Stimulated activated naive CD8-positive, alpha-beta T cell treated with anti-CD3 and anti-CD28 coated beads, Interleukin-15, amount 100 ng/mL, for 72 hours (primary cell): ENCODE measurements at regions not wholly inside any gene's neighbourhood (a gene's known extent, or its start where the extent isn't known, plus 50 kb on each side); places are given as distances from the start of the nearest gene placed in this dataset.

Experiments used
- ATAC-seq: fragments of 150-1000 bp; cut with Tn5 transposase; 2 replicates; pipeline ENCODE4 v1.10.0; 2021; ENCODE audit warnings: mild to moderate bottlenecking, moderate library complexity
- DNase-seq, 2 donors: peaks; one replicate each; pipeline ENCODE4 v3.0.0; 2021 to 2022
- H3K27ac Mint-ChIP-seq, 2 donors: one replicate each; pipeline ENCODE4 v1.8.0; 2022; ENCODE audit warnings: mild to moderate bottlenecking in 2 of 2, mixed read lengths in 2 of 2, moderate library complexity in 2 of 2
- H3K27me3 Mint-ChIP-seq: one replicate; pipeline ENCODE4 v1.8.0; 2022; ENCODE audit warnings: mixed read lengths
- H3K4me1 Mint-ChIP-seq: one replicate; pipeline ENCODE4 v1.8.0; 2022; ENCODE audit warnings: mild to moderate bottlenecking, mixed read lengths
- H3K4me3 Mint-ChIP-seq, 2 donors: one replicate each; pipeline ENCODE4 v1.8.0; 2022; ENCODE audit warnings: mild to moderate bottlenecking in 2 of 2, mixed read lengths in 2 of 2, moderate library complexity in 1 of 2
- H3K9me3 Mint-ChIP-seq, 2 donors: one replicate each; pipeline ENCODE4 v1.8.0; 2022; ENCODE audit warnings: mixed read lengths in 2 of 2

DNA sequence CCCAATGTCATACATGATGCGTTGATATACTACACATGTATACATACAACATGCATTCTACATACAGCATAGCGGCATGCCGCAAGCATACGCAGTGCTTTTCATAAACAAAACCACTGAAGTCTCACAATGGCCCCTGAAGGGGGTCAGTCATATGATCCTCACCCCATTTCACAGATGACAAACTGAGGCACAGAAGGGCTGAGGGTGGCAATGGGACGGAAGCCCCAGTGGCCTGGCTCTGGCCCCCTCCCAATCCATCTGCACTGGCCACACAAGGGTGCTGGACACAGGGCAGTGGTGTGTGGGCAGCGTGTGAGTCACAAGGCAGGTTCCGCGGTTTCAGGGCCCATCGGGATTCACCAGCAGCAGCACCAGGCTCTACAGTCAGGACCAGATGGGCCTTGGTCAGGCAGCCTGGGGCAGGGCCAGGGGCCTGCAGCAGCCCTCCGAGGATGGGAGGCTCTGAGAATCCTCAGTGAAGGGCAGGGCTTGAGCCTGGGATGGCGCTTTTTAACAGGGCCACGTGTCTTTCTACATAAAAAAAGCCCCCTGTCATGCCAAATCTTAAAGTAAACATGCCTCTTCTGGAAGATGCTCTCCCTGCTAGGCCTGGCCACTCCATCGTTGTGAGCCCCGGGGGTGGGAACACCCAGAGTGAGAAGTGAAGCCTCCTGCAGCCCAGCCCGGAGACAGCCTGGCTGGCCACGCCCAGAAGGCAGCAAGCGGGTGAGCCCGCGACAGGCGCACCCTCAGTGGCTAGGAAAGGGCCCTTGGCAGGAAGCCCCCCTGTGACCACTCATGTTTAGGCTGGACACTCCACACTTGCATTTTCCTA, 206.5 kb downstream of the CTTN start:
- H3K4me1 Mint-ChIP-seq: no peaks in the 10 kb centered on the region
- ATAC-seq (no peak), DNase-seq (no peak)
- H3K9me3 Mint-ChIP-seq: no peaks in the 10 kb centered on the region
- H3K27me3 Mint-ChIP-seq: peaks cover 22% of the 10 kb centered on the region
- no peak overlapping the region for H3K4me3 Mint-ChIP-seq
- H3K27ac Mint-ChIP-seq: no peak overlapping the region

DNA sequence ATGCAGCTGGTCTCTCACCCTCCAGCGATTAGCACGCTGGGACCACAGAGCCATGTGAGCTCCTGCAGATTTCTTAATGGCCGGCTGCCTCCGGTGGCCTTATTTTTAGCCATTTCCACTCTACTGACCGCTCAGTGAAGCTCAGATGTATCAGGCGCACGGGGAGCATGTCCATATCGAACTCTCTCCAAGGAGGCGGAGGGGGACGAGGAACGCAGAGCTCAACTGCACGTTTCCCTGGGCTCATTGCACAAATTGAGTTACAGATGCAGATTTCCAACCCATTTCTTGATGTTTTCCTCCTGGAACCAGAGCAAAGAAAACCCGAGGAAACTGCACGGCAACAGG, 207.1 kb downstream of the CTTN start:
- ATAC-seq (no peak), DNase-seq (no peak)
- Mint-ChIP-seq H3K27me3 (peaks cover 25% of the 10 kb centered on the region), H3K4me3 (no peak overlapping the region), H3K27ac (no peak overlapping the region), H3K9me3 (no peaks in the 10 kb centered on the region), H3K4me1 (no peaks in the 10 kb centered on the region)

DNA sequence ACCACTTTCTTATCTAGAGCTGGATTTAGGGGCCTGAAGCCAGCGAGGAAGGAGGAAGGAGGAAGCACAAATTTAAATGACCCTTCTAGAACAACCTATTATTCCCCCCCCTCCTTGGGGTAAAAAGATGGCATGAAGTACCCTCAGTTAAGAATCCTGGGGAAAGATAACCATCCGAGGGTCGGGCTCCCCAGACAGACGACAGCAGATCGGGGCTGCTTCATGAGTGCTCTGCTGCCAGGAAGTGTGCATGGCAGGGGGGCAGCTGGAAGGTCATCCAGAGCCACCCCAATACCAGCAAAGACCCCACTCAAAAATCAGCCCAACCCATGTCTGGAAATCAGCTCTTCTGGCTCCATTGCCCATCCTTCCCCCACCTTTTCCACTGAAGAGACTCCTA, 207.5 kb downstream of the CTTN start:
- ATAC-seq: no peak
- no peaks in the 10 kb centered on the region for H3K9me3 Mint-ChIP-seq
- no peak for DNase-seq
- no peak overlapping the region for H3K4me3 Mint-ChIP-seq
- H3K4me1 Mint-ChIP-seq: no peaks in the 10 kb centered on the region
- H3K27me3 Mint-ChIP-seq: peaks cover 29% of the 10 kb centered on the region
- no peak overlapping the region for H3K27ac Mint-ChIP-seq

DNA sequence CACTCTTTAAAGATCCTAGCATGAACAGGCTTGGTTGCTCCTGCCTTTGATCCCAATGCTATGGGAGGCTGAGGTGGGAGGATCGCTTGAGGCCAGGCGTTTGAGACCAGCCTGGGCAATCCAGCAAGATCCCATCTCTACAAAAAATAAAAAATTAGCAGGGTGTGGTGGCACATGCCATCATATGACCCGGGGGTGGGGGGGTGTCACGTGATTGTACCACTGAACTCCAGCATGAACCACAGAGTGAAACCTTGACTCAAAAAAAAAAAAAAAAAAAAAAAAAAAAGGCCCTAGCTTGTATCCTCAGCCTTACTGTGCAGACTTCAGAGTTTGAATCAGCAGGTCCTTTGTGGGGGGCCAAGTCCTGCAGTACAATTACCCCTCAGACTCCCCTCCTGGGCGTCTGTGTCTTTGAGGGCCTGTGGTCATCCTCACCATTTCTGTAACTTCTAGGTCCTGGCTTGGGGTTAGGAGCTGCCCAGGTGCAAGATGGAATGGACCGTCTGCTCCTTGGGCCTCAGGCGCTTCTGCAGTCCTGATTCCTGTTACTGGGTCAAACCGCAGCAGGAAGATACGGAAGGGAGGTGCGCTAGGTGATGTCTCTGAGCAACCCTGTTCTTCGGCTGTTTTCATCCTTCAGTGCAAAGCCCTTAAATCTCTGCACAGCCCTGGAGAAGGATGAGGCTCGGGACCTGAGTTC, 208.1 kb downstream of the CTTN start:
- no peaks in the 10 kb centered on the region for H3K9me3 Mint-ChIP-seq

DNA sequence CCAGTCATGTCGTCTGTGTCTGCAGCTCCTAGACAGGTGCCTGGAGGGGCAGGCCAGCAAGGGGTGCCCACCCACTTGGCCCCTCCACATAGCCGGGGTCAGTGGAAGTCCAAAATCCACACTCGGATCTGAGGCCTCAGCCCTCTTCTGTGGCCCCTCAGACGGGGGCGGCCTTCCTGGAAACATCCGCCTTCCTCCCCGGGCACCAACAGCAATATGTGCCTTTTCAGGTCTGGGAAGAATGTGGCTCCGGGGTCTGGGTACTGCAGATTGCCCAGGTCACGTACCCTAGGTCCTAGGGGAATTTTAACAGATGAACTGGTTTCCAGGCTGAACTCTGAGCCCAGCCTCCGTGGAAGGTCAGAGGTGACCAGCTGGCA, 208.6 kb downstream of the CTTN start:
- Mint-ChIP-seq H3K9me3 (no peaks in the 10 kb centered on the region), H3K27ac (no peak overlapping the region), H3K27me3 (peaks cover 37% of the 10 kb centered on the region), H3K4me3 (no peak overlapping the region), H3K4me1 (no peaks in the 10 kb centered on the region)
- ATAC-seq: no peak
- DNase-seq: no peak

More for the DNA sequence above, 208.1 kb downstream of the CTTN start:
- DNase-seq (no peak), ATAC-seq (no peak)
- H3K27ac Mint-ChIP-seq: no peak overlapping the region
- peaks cover 35% of the 10 kb centered on the region for H3K27me3 Mint-ChIP-seq
- no peak overlapping the region for H3K4me3 Mint-ChIP-seq
- no peaks in the 10 kb centered on the region for H3K4me1 Mint-ChIP-seq

DNA sequence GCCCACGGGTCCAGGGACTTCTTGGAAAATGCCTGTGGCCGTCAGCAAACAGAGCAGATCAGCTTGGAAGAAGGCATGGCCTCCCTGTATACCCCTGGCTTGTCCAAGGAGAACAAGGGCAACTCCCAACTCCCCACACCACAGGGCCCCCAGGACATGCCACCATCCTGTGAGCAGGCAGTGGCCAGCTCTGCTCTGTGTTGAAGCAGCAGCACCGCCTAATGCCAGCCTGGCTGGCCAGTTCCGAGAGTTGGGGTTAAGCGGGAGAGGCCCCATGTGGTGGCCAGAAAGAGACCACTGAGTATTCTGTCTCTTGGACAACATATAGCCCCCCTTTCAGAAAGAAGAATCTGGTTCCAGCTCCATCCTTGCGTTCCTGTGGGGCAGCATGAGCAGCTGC, 209.2 kb downstream of the CTTN start:
- no peak for DNase-seq
- Mint-ChIP-seq H3K4me3 (no peak overlapping the region), H3K9me3 (no peaks in the 10 kb centered on the region), H3K27me3 (peaks cover 35% of the 10 kb centered on the region), H3K27ac (no peak overlapping the region), H3K4me1 (no peaks in the 10 kb centered on the region)
- no peak for ATAC-seq

DNA sequence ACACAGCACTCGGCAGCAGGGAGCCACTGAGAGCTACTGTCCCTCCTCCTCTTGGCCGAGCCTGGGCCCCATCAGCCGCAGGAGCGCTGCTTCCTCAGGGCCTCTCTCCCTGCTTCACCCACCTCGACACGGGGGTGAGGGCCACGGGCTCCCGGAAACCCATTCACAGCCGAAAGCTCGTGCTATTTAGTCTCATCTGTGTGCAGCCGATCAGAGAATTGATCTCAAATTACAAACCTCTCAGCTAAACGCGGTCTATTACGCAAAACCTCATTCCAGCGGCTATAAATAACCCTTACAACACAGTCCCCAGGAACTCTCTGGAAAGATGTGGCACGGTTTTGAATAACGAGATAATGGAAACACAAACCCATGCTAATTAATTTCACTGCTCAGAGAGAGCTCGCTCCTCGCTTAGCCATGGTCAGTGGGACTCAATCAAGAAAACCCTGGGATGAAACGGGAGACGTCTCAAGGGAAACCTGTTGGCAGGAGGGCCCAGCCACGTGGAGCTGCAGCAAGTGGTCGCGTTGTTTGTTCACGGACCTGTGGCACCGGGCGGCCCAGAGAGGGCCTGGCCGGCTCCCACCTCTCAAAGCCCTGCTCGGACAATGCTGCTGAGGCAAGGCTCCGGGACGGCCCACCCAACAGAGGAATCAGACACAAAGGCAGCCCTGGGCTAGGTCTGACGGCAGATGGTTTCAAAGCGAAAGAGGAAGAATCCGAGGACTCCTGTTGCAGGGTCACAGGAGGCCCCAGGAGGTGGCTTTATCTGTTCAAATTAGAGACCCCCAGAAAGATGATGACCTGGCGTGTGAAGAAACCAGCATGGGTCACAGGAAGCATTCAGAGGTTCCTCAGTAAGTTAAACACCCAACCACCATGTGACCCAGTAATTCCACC, 210.5 kb downstream of the CTTN start:
- ATAC-seq: no peak
- no peaks in the 10 kb centered on the region for H3K9me3 Mint-ChIP-seq
- H3K4me1 Mint-ChIP-seq: no peaks in the 10 kb centered on the region
- H3K27ac Mint-ChIP-seq: no peak overlapping the region
- H3K27me3 Mint-ChIP-seq: peaks cover 39% of the 10 kb centered on the region
- DNase-seq: no peak
- no peak overlapping the region for H3K4me3 Mint-ChIP-seq

DNA sequence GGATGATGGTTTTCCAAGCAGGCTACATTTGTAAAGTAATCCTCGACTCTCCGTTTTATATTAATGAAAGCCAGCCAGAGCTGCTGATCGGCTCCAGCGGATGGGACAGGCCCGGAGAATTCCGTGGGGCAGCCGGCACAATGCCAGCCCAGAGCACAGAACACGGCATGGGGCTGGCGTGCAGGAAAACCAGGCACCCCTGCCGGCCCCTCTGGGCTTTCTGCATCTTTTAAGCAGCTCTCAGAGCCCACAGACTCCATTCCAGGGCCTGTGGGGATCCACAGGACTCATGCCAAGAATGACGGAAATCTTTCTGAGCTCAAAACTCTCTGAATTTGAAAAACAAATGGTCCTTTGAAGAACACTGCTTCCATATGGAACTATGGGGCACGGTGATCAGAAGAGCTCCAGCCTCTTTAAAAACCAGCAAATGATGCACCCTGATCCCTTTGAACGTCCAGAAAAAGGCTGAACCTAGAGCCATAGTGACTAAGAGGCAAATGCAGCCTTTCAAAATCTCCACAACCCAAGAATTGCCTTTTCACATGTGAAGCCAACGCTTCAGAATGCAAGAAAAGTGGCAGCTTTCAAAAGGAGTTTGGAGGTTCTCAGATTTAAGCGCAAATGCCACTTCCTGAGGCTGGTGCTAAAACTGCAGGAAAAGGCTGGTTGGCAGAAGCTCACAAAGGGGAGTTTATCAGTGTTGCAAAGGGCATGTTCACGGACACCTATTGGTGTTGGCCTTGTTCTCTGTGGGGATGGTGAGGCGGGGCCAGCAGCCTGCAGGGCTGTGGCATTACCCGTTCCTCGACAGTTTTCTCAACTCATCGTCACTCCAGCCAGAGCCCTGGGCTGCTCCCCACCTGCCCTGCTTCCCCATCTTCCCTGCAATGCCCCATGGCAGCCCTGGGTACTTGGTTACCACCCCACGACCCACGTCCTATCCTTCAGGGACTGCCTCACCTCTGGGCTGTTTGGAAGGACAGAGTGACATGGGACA, 212.5 kb downstream of the CTTN start:
- Mint-ChIP-seq H3K4me1 (no peaks in the 10 kb centered on the region), H3K4me3 (no peak overlapping the region), H3K9me3 (peaks cover 0 to 8% of the 10 kb centered on the region in 2 donors), H3K27me3 (peaks cover 34% of the 10 kb centered on the region), H3K27ac (no peak overlapping the region)
- DNase-seq (no peak), ATAC-seq (no peak)

DNA sequence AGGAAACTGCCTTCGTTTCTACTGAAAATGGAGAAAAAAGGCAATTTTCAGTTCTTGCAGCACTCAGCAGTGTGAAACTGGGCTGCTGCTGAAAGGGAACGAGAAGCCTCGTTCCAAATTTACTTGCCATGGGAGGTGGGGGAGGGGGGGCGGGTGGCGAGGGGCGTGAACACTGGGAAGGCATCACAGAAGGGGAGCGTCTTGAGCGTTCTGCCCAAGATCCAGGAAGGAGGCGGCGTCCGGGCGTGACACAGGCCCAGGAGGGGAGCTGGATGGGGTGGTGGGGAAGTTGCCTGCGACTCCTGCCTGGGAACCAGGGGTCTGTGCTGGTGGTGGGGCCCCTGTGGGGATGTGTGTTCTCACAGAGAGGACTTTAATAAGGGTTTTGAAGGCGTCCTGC, 213.5 kb downstream of the CTTN start:
- peaks cover 0 to 8% of the 10 kb centered on the region in 2 donors for H3K9me3 Mint-ChIP-seq
- no peak for ATAC-seq
- peaks cover 32% of the 10 kb centered on the region for H3K27me3 Mint-ChIP-seq
- DNase-seq: no peak
- H3K4me1 Mint-ChIP-seq: no peaks in the 10 kb centered on the region
- H3K27ac Mint-ChIP-seq: no peak overlapping the region
- H3K4me3 Mint-ChIP-seq: no peak overlapping the region

DNA sequence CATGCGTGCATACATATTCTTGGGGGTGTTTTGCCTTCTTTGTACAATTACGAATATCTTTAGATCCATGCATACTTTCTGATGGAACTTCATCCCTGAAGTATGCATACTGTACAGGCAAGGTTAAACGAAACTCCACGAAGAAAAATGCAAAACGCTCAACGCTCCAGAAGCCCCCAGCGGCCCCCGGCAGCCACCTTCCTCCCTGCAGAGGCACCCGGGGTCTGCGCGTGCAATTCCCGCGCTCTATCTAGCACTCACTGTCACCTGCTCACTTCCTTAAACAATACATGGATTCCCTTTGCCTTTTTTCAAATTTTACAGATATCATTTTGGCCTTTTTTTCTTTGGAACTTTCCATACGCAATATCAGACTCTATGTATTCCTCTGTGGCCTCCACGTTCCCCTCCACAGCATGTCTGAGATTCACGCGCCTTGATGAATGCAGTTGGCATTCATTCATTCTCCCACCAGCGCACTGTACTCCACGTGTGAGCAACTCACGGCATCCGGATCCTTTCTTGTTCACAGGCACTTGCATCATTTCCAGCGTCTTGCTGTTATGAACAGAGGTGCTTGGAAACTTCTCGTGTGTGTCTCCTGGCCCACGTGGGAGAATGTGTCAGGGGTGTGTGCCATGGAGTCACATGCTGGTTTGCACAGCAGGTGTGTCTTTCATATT, 214.3 kb downstream of the CTTN start:
- no peak overlapping the region for H3K4me3 Mint-ChIP-seq
- H3K4me1 Mint-ChIP-seq: no peaks in the 10 kb centered on the region
- H3K27ac Mint-ChIP-seq: no peak overlapping the region
- DNase-seq (no peak), ATAC-seq (no peak)
- peaks cover 0 to 8% of the 10 kb centered on the region in 2 donors for H3K9me3 Mint-ChIP-seq
- H3K27me3 Mint-ChIP-seq: peaks cover 32% of the 10 kb centered on the region

DNA sequence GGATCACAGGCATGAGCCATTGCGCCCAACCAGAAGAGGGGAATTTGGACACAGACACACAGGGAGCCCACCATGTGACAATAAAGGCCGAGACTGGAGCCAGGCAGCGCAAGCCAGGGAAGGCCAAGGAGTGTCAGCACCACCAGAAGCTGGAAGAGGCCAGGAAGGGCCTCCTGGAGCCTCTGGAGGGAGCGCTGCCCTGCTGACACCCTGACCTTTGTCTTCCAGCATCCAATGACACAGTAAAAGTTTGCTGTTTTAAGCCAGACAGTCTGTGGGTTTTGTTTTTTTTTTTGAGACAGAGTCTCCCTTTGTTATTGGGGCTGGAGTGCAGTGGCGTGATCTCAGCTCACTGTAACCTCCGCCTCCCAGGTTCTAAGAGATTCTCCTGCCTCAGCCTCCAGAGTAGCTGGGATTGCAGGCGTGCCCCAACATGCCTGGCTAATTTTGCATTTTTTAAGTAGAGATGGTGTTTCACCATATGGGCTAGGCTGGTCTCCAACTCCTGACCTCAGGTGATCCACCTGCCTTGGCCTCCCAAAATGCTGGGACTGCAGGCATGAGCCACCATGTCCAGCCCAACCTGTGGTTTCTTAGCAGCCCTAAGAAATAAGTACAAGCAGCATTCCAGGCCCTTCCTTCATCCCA, 215.8 kb downstream of the CTTN start:
- DNase-seq: no peak
- peaks cover 0 to 8% of the 10 kb centered on the region in 2 donors for H3K9me3 Mint-ChIP-seq
- no peak overlapping the region for H3K4me3 Mint-ChIP-seq
- no peak for ATAC-seq
- H3K4me1 Mint-ChIP-seq: no peaks in the 10 kb centered on the region
- peaks cover 27% of the 10 kb centered on the region for H3K27me3 Mint-ChIP-seq
- H3K27ac Mint-ChIP-seq: no peak overlapping the region

DNA sequence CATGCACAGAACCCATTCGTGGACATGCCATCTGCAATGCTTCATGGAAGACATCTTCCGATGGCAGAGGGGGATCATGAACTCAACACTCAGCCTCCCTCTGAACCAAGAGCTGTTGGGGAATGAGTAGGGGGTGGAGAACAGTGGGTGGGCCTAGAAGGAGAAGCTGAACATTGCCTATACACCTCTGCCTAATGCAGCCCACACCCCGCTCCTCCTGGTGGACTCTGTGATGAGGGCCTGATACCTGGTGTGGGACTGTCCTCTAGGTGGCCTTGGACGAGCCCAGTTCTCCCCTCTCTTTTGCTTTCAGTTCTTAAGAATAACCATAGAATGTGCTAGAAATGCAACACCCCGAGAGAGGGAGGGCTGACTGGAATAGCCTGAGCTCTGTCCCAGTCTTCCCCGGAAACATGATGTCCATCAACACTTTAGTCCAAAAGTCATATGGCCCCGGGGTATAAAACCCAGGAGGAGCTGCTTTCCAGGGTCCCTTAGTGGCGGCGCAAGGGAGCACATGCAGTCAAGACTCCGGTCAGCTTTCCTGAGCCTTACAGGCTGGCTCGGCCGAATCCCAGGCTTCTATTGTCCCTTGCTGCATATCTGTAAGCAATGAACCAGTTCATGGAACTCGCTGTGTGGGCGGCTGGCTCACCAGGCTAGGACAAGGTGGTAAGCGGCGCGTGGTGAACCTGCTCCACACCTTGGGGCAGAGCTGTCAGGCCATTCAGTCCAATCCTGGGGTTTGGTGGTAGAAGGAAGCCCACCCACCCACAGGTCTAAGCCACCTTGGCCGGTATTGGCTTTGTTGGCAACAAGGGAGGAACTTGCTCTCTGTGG, 216.9 kb downstream of the CTTN start:
- no peak for ATAC-seq
- Mint-ChIP-seq H3K4me1 (no peaks in the 10 kb centered on the region), H3K4me3 (no peak overlapping the region), H3K27me3 (peaks cover 25% of the 10 kb centered on the region), H3K9me3 (peaks cover 0 to 8% of the 10 kb centered on the region in 2 donors), H3K27ac (no peak overlapping the region)
- DNase-seq: no peak

DNA sequence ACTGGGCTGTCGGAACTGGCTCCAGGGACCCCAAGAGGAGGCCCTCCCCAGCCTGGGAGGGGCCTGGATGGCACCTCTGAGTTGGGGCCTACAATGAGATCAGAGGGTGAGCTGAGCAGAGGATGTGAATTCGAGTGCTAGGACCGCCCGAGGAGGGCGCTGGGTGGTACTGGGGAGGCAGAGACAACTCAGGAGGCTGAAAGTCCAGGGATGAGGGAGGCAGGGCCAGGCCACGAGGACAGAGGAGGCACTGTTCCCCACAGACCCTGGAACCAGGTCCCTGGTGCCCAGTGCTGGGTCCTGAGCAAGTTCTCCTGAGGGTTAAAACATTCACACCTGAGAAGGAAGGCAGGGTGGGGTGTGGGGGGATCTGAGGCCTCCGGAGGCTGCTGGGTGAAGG, 218.0 kb downstream of the CTTN start:
- H3K4me1 Mint-ChIP-seq: no peaks in the 10 kb centered on the region
- ATAC-seq: no peak
- H3K9me3 Mint-ChIP-seq: peaks cover 0 to 8% of the 10 kb centered on the region in 2 donors
- H3K27ac Mint-ChIP-seq: no peak overlapping the region
- DNase-seq: no peak
- peaks cover 14% of the 10 kb centered on the region for H3K27me3 Mint-ChIP-seq
- no peak overlapping the region for H3K4me3 Mint-ChIP-seq
